ENCODE measurements at regions not wholly inside any gene's neighbourhood (a gene's known extent, or its start where the extent isn't known, plus 50 kb on each side); places are given as distances from the start of the nearest gene placed in this dataset.

DNA sequence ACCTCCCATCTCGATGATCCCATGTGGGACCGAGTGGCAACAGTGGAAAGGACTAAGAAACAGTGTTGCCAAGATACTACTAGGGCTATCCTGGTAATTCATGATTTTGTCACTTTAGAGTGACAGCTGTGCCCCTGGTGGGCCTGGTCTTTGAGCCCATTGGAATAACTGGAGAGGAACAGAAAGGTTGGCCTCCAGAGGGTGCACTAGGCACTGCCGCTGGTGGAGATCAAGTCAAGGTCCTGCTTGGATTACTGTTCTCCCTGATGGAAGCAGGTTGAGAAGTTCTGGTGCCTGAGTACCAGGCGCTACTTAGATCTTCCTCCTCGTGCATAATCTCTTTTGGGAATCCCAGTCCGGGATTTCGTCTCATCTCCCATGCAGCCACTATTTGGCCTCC lies 129.6 kb downstream of the SEC61B start:
- H3K4me3 ChIP-seq (ENCODE audit: low read length) = no peak overlapping the region
- no peak for DNase-seq (ENCODE audit: low read depth)
- TF ChIP-seq, protein P1, sequence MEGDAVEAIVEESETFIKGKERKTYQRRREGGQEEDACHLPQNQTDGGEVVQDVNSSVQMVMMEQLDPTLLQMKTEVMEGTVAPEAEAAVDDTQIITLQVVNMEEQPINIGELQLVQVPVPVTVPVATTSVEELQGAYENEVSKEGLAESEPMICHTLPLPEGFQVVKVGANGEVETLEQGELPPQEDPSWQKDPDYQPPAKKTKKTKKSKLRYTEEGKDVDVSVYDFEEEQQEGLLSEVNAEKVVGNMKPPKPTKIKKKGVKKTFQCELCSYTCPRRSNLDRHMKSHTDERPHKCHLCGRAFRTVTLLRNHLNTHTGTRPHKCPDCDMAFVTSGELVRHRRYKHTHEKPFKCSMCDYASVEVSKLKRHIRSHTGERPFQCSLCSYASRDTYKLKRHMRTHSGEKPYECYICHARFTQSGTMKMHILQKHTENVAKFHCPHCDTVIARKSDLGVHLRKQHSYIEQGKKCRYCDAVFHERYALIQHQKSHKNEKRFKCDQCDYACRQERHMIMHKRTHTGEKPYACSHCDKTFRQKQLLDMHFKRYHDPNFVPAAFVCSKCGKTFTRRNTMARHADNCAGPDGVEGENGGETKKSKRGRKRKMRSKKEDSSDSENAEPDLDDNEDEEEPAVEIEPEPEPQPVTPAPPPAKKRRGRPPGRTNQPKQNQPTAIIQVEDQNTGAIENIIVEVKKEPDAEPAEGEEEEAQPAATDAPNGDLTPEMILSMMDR (conservative IDR thresholded peaks at IDR 0.05; ENCODE audit: low read length) = no peak

DNA sequence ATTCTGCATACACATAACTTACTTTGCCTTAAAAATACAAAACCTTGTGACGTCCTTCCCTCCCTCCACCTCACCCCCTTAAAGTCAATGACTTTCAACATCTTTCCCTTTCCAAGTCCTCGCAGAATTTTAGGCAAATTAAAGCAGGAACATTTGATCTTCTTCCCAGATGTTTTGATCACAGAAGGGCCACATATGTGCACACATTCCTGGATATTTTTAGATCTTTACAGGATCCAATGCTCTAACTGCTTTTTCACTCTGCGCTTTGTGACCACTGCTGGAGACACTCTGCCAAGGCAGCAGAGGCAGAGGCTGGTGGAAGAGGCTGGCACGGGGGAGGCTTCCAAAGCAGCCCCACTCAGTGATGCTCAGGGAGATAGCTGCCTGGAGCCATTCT lies 130.7 kb downstream of the SEC61B start:
- H3K4me3 ChIP-seq (ENCODE audit: low read length) = no peak overlapping the region
- TF ChIP-seq, protein P1 (conservative IDR thresholded peaks at IDR 0.05; ENCODE audit: low read length) = peak; percentile 33
- peak; percentile 90 for DNase-seq (ENCODE audit: low read depth)

DNA sequence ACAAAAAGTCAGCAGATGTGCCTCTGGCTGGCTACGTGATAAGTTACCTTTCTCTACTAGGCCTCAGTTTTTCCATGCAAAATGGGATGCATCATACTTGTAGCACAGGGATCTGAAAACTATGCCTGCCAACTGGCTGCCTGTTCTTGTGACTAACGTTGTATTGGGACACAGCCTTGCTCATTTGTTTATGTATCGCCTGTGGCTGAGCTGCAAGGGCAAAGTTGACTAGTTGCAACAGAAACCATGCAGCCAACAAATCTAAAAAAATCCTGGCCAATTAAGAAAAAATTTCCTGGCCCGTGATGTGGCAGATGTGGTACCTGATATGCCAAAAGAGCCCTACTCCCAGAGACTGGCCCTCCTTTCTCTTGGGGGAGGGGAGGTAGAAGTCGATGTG lies 131.3 kb downstream of the SEC61B start:
- H3K4me3 ChIP-seq (ENCODE audit: low read length) = no peak overlapping the region
- peak; percentile 99 for DNase-seq (ENCODE audit: low read depth)
- TF ChIP-seq, protein P1 (conservative IDR thresholded peaks at IDR 0.05; ENCODE audit: low read length) = no peak

DNA sequence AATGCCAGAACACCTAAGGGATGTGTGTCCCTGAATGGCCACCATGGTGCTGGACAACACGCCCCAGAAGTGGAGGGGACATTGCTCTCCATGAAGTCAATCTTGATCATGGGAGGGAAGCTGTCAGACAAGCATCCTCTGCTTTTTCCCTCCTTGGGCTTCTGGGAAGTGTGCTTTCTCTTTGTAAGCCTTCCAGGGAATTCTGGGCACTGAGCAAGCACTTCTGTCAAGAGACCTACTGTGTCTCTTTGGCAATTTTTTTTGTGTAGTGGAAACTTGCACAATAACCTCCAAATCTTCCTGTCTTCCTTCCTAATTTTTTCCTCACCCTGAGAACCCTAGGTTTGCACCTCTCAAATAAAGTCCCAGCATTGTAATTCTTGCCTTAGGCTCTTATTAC lies 132.0 kb downstream of the SEC61B start:
- peak; percentile 63 for DNase-seq (ENCODE audit: low read depth)
- no peak overlapping the region for H3K4me3 ChIP-seq (ENCODE audit: low read length)
- TF ChIP-seq, protein P1 (conservative IDR thresholded peaks at IDR 0.05; ENCODE audit: low read length) = no peak

DNA sequence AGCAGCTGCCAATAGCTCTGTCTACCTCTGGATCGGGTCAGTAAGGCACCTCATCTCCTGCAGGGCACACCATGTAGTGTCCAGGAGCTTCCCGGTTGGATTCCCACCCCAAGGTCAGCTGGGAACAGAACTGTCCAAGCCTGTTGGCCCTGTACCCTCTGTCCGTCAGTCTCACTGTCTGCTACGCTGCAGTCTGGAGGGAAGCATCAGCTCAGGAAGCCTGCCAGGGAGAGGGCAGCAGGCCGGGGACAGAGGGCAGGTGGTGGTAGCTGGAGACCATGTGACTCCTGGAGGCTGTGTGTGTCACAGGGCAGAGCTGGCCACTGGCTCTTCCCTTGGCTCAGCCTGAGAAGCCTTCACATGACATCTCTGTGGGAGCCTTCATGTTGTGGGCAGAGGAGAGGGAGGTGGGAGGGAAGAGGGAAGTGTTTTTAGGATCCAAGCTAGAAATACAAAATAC lies 134.5 kb downstream of the SEC61B start:
- H3K4me3 ChIP-seq (ENCODE audit: low read length) = no peak overlapping the region
- TF ChIP-seq, protein P1 (conservative IDR thresholded peaks at IDR 0.05; ENCODE audit: low read length) = no peak
- peak; percentile 30 for DNase-seq (ENCODE audit: low read depth)

DNA sequence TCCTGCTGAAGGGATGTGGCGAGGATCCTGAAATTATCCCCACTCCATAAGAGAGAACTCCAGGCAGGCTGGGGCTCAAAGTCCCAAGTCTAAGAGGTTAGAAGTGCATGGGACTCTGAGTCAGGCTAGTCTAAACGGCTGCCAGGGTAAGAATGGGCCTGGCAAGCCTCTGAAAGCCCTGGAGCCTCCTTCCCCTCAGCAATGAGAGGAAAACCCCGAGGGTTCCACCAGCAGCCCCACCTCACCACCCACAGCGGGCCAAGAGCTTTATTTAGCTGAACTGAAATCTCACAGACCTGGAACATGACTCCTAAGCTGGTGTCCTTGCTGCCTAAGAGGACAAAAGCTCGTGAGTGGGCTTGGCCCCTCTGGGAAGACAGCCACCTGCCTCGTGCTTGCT lies 135.5 kb downstream of the SEC61B start:
- TF ChIP-seq, protein P1 (conservative IDR thresholded peaks at IDR 0.05; ENCODE audit: low read length) = no peak
- H3K4me3 ChIP-seq (ENCODE audit: low read length) = no peak overlapping the region
- peak; percentile 38 for DNase-seq (ENCODE audit: low read depth)

DNA sequence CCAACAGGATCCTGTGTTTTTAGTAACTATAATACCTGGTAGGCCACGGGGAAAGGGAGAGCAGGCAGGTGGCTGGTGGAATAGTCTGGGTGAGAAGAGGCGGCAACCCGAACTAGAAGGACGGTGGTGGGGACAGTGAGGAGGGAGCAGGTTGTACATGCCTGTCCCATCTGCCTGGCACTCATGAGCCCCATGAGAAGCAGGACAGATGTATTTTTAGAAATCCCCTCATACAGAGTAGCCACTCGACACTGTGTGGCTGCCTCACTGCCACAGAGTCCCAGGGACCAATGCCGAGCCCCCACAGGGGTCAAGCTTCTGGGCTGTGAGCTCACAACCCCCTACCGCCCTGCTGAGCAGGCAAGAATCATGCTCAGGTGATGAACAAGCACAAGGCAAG lies 136.6 kb downstream of the SEC61B start:
- no peak overlapping the region for H3K4me3 ChIP-seq (ENCODE audit: low read length)
- TF ChIP-seq, protein P1 (conservative IDR thresholded peaks at IDR 0.05; ENCODE audit: low read length) = no peak
- no peak for DNase-seq (ENCODE audit: low read depth)

Data from AG10803 (cell line).